Ishikawa (cell line): ENCODE measurements at regions not wholly inside any gene's neighbourhood (a gene's known extent, or its start where the extent isn't known, plus 50 kb on each side); places are given as distances from the start of the nearest gene placed in this dataset.

Experiments used
- CEBPB ChIP-seq: IDR thresholded peaks from 2 replicates; pipeline ENCODE4 v1.6.1; 2012
- CREB1 ChIP-seq: IDR thresholded peaks from 2 replicates; pipeline ENCODE4 v1.6.1; 2012; ENCODE audit warnings: low read depth
- EGR1 ChIP-seq: IDR thresholded peaks from 2 replicates; pipeline ENCODE4 v1.6.1; 2012
- EP300 ChIP-seq: IDR thresholded peaks from 2 replicates; pipeline ENCODE4 v1.6.1; 2012; ENCODE audit warnings: borderline replicate concordance
- FOXM1 ChIP-seq: IDR thresholded peaks from 2 replicates; pipeline ENCODE4 v1.6.1; 2012; ENCODE audit warnings: low read depth, borderline replicate concordance
- MAX ChIP-seq: IDR thresholded peaks from 2 replicates; pipeline ENCODE4 v1.6.1; 2012
- NFIC ChIP-seq: IDR thresholded peaks from 2 replicates; pipeline ENCODE4 v1.6.1; 2012
- RAD21 ChIP-seq: IDR thresholded peaks from 2 replicates; pipeline ENCODE4 v1.6.1; 2012; ENCODE audit warnings: low read depth
- REST ChIP-seq: IDR thresholded peaks from 2 replicates; pipeline ENCODE4 v1.6.1; 2012; ENCODE audit warnings: low read depth, mild to moderate bottlenecking
- TAF1 ChIP-seq: IDR thresholded peaks from 2 replicates; pipeline ENCODE4 v1.6.1; 2012; ENCODE audit warnings: low read depth, mild to moderate bottlenecking
- TCF12 ChIP-seq: IDR thresholded peaks from 2 replicates; pipeline ENCODE4 v1.6.1; 2012; ENCODE audit warnings: low read depth
- TEAD4 ChIP-seq: IDR thresholded peaks from 2 replicates; pipeline ENCODE4 v1.6.1; 2012
- YY1 ChIP-seq: IDR thresholded peaks from 2 replicates; pipeline ENCODE4 v1.6.1; 2012; ENCODE audit warnings: low read depth
- ZBTB7A ChIP-seq: IDR thresholded peaks from 2 replicates; pipeline ENCODE4 v1.6.1; 2012; ENCODE audit warnings: low read depth
- TF ChIP-seq, protein P1 (sequence below): IDR thresholded peaks from 2 replicates; pipeline ENCODE4 v1.6.1; 2012

DNA sequence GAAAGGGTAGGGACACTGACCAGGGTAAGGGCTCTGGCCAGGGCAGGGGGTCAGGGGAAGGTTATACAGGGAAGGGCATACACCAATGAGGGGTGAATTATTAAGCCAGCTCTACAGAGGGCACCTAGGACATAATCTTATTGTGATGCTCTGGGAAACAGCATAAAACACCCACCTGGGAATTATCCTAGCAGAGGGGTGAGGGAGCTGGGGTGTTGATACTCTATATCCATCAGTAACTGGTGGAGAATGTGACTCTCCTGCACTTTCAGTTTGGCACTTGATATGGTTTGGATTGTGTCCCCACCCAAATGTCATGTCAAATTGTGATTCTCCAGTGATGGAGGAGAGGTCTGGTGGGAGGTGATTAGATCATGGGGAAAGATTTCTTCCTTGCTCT lies 291.2 kb downstream of the ASMT start:
- no peak for TF ChIP-seq NFIC
- TF ChIP-seq FOXM1: no peak
- TF ChIP-seq TAF1: no peak
- no peak for TF ChIP-seq REST
- TF ChIP-seq TCF12: no peak
- TF ChIP-seq EGR1: no peak

DNA sequence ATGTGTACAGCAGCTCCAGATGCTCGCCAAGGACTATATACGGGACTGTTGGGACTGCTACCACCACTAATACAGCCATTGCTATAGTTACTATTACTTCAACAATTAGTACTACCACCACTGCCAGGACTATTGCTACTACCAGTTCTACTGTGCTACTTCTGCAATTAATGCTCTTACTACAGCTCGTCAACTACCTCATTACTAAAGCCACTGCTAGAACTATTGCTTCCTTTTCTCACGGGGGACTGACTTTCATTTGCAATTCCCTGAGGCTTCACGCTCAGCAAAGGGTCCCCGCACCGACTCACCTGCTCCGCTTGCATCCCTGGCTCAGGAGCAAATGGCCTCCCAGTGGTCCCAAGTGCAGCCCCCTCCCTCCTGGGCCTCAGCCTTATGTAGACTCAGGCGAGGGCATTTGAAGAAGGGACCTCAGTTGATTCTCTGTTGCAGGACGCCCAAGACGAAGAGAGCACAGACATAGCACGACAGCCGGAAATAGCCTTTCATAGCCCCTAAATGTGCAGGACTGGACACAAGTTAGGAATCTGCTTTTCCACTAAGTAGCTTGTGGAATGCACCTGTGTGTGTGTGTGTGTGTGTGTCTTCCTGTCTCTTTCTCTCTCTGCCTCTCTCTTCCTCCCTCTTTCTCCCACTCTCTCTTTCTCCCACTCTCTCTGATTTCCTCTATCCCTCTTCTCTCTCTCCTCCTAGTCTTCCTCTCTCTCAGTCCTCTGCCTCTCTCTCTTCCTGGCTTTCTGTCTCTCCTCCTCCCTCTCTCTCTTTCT lies 294.8 kb downstream of the ASMT start:
- no peak for TF ChIP-seq YY1
- no peak for TF ChIP-seq RAD21
- TF ChIP-seq TCF12: no peak
- no peak for TF ChIP-seq TEAD4
- TF ChIP-seq NFIC: no peak
- no peak for TF ChIP-seq REST
- no peak for TF ChIP-seq TAF1

GRCh38 chrX:1910207-1910470 lies 295.3 kb downstream of the ASMT start:
- TF ChIP-seq CEBPB (no peak), TCF12 (no peak), ZBTB7A (no peak), FOXM1 (no peak), EP300 (no peak), TEAD4 (no peak), MAX (no peak), TAF1 (no peak), RAD21 (no peak), NFIC (no peak), CREB1 (no peak), YY1 (no peak), EGR1 (no peak), REST (no peak)
- TF ChIP-seq, protein P1, sequence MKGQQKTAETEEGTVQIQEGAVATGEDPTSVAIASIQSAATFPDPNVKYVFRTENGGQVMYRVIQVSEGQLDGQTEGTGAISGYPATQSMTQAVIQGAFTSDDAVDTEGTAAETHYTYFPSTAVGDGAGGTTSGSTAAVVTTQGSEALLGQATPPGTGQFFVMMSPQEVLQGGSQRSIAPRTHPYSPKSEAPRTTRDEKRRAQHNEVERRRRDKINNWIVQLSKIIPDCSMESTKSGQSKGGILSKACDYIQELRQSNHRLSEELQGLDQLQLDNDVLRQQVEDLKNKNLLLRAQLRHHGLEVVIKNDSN: no peak

GRCh38 chrX:1911401-1912128 lies 296.7 kb downstream of the ASMT start:
- TF ChIP-seq TAF1 (no peak), REST (no peak), FOXM1 (no peak), CEBPB (no peak), CREB1 (no peak), TCF12 (no peak), YY1 (no peak), EP300 (no peak), ZBTB7A (no peak), MAX (no peak)
- TF ChIP-seq, protein P1: no peak
